ENCODE measurements at regions not wholly inside any gene's neighbourhood (a gene's known extent, or its start where the extent isn't known, plus 50 kb on each side); places are given as distances from the start of the nearest gene placed in this dataset.

- TF ChIP-seq SIN3A (IDR thresholded peaks at IDR 0.05; ENCODE audit: borderline replicate concordance, insufficient read depth, low read length) (no peak), TAF1 (IDR thresholded peaks at IDR 0.05; ENCODE audit: borderline replicate concordance, insufficient read depth, low read length) (no peak), POLR2AphosphoS5 (IDR thresholded peaks at IDR 0.05; ENCODE audit: low read depth, low read length) (no peak), FOXP2 (optimal IDR thresholded peaks at IDR 0.05; ENCODE audit: borderline replicate concordance, extremely low read depth, extremely low read length, insufficient read depth) (no peak)
Observed at GRCh38 chr4:112931001-112931400, 118.5 kb upstream of the ANK2 start.

All from PFSK-1 (cell line).